ENCODE measurements at regions not wholly inside any gene's neighbourhood (a gene's known extent, or its start where the extent isn't known, plus 50 kb on each side); places are given as distances from the start of the nearest gene placed in this dataset.

DNA sequence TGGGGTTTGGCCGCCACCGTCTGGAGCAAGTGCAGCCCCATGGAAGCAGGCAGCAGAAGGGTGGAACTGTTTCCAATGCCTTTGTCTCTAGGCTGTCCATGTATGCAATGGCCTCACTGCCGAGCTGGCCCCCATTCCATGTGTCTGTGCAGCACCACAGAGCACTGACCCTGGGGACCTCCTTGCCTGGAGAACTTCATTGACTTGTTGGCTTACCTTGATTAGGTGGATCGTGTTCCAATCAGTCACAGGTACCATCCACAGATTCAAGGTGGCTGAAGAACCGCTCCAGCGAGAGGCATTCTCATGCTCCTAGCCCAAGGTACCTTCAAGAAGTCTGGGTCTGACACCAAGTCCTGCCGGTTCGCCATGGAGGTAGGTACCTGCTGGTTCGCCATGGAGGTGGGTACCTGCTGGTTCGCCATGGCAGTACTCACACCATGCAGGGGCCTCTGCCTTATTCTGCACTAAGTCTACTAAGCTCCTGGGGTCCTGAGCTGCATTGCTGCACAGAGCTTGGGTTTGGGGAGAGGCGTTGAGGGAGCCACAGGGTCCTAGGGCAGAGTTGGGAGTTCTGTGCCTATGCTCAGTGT is 358.3 kb upstream of the IRX1 start:
- no peaks in the 10 kb centered on the region for H3K36me3 ChIP-seq (ENCODE audit: low read depth)

GRCh38 chr5:3234566-3234965 is 361.1 kb upstream of the IRX1 start:
- Histone ChIP-seq H3K36me3 (ENCODE audit: low read depth) (no peaks in the 10 kb centered on the region), H3K4me3 (ENCODE audit: severe bottlenecking) (no peak overlapping the region), H3K4me1 (ENCODE audit: insufficient read depth, poor library complexity, severe bottlenecking) (no peaks in the 10 kb centered on the region), H3K9me3 (ENCODE audit: severe bottlenecking) (no peaks in the 10 kb centered on the region), H3K27ac (ENCODE audit: poor library complexity, severe bottlenecking) (no peak overlapping the region), H3K27me3 (ENCODE audit: insufficient read depth, poor library complexity, severe bottlenecking) (no peaks in the 10 kb centered on the region)
- ATAC-seq (ENCODE audit: low read depth): no peak
- no peak for TF ChIP-seq CTCF (IDR thresholded peaks at IDR 0.05; ENCODE audit: poor library complexity, severe bottlenecking)
- no peak for DNase-seq (ENCODE audit: low spot score)

More for the DNA sequence above, 358.3 kb upstream of the IRX1 start:
- ATAC-seq (ENCODE audit: low read depth) (no peak), DNase-seq (ENCODE audit: low spot score) (no peak)
- H3K4me3 ChIP-seq (ENCODE audit: severe bottlenecking): no peak overlapping the region
- no peak for TF ChIP-seq CTCF (IDR thresholded peaks at IDR 0.05; ENCODE audit: poor library complexity, severe bottlenecking)
- no peaks in the 10 kb centered on the region for H3K9me3 ChIP-seq (ENCODE audit: severe bottlenecking)
- no peaks in the 10 kb centered on the region for H3K4me1 ChIP-seq (ENCODE audit: insufficient read depth, poor library complexity, severe bottlenecking)
- no peaks in the 10 kb centered on the region for H3K27me3 ChIP-seq (ENCODE audit: insufficient read depth, poor library complexity, severe bottlenecking)
- H3K27ac ChIP-seq (ENCODE audit: poor library complexity, severe bottlenecking): no peak overlapping the region

DNA sequence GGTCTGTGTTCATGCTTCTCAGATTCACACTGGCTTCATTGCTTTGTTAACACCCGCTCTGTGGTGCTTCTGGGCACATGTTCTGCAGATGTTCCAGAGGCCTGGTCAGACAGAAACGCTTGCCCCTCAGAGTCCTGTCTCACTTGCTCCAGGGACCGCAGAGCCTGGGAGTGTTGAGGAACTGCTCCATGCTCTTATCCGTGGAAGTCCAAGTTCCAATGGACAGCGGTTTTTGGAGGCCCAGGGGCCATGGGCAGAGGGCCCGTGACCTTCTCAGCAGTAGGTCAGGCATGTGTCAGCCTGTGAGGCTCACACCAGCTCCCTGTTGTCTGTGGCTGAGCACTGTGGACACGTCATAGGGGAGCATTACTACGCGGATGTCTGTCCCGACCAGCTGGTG is 364.7 kb upstream of the IRX1 start:
- Histone ChIP-seq H3K4me3 (ENCODE audit: severe bottlenecking) (no peak overlapping the region), H3K9me3 (ENCODE audit: severe bottlenecking) (no peaks in the 10 kb centered on the region), H3K4me1 (ENCODE audit: insufficient read depth, poor library complexity, severe bottlenecking) (no peaks in the 10 kb centered on the region), H3K27ac (ENCODE audit: poor library complexity, severe bottlenecking) (no peak overlapping the region), H3K36me3 (ENCODE audit: low read depth) (no peaks in the 10 kb centered on the region), H3K27me3 (ENCODE audit: insufficient read depth, poor library complexity, severe bottlenecking) (no peaks in the 10 kb centered on the region)
- TF ChIP-seq CTCF (IDR thresholded peaks at IDR 0.05; ENCODE audit: poor library complexity, severe bottlenecking): no peak
- ATAC-seq (ENCODE audit: low read depth) (no peak), DNase-seq (ENCODE audit: low spot score) (no peak)

DNA sequence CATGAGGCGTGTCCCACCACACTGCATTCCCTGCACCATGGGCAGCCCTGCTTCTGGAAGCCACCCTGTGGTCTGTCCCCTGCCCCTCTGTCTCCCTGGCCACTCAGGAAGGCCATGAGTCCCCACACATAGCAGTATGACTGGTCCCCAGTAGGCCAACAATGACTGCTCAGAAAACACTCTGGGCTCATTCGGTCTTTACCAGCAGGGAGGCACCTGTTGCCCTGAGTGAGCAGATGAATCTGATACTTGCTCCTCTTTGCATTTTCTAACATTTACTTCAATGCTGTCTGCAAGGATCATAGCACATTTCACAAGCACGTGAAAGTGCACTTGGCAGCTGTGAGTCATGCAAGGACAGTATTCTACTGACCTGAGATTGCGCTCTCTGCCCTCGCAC is 365.4 kb upstream of the IRX1 start:
- ATAC-seq (ENCODE audit: low read depth) (no peak), DNase-seq (ENCODE audit: low spot score) (no peak)
- no peak for TF ChIP-seq CTCF (IDR thresholded peaks at IDR 0.05; ENCODE audit: poor library complexity, severe bottlenecking)
- Histone ChIP-seq H3K27me3 (ENCODE audit: insufficient read depth, poor library complexity, severe bottlenecking) (no peaks in the 10 kb centered on the region), H3K4me3 (ENCODE audit: severe bottlenecking) (no peak overlapping the region), H3K9me3 (ENCODE audit: severe bottlenecking) (no peaks in the 10 kb centered on the region), H3K36me3 (ENCODE audit: low read depth) (no peaks in the 10 kb centered on the region), H3K4me1 (ENCODE audit: insufficient read depth, poor library complexity, severe bottlenecking) (no peaks in the 10 kb centered on the region), H3K27ac (ENCODE audit: poor library complexity, severe bottlenecking) (no peak overlapping the region)

DNA sequence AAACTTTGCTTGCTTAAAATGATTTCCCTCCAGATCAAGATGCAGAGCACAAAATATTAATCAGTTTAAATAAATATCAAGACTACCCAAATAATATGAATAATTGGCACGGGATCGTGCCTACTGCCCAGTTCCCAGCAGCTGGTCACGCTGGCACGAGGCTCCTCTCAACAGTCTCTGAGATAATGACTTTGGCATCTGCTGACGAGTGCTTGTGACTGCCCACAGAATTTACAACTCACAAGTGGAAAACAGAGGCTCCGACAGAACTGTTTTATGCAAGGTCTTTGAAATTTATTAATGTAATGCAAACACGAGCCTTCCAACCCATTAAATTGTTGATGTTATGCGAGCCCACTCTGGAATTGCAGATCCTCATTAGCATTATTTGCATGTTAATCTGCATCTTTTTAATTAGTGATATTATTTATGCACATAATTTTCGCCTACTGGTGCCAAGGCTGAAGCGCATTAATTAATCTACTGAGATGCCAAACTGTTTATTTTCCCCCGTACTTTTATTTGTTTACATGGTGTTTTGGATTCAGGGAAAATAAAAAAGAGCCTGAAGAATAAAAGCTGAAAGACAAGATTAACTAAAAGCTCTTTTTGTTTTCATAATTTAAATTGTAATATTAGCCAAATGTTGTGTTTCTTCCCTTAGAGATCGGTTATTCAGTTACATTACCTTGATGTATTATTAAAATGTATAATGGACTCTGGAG is 369.3 kb upstream of the IRX1 start:
- Histone ChIP-seq H3K9me3 (ENCODE audit: severe bottlenecking) (peaks cover 3% of the 10 kb centered on the region), H3K4me3 (ENCODE audit: severe bottlenecking) (no peak overlapping the region), H3K36me3 (ENCODE audit: low read depth) (no peaks in the 10 kb centered on the region), H3K27ac (ENCODE audit: poor library complexity, severe bottlenecking) (no peak overlapping the region), H3K4me1 (ENCODE audit: insufficient read depth, poor library complexity, severe bottlenecking) (no peaks in the 10 kb centered on the region), H3K27me3 (ENCODE audit: insufficient read depth, poor library complexity, severe bottlenecking) (no peaks in the 10 kb centered on the region)
- ATAC-seq (ENCODE audit: low read depth): no peak
- TF ChIP-seq CTCF (IDR thresholded peaks at IDR 0.05; ENCODE audit: poor library complexity, severe bottlenecking): no peak
- no peak for DNase-seq (ENCODE audit: low spot score)

Data from RWPE2 (cell line).